Ovary (tissue), 7 donors: ENCODE measurements at regions not wholly inside any gene's neighbourhood (a gene's known extent, or its start where the extent isn't known, plus 50 kb on each side); places are given as distances from the start of the nearest gene placed in this dataset.

ENCODE experiments used
- DNase-seq, 5 donors: peaks; one replicate each; pipeline ENCODE4 v3.0.0-alpha.2; 2019 to 2020
- H3K27ac ChIP-seq, 2 donors: fragments of 200-600 bp; one replicate each; pipeline versions ENCODE4 v1.5.1 to v1.8.0; 2019 to 2022
- H3K27me3 ChIP-seq: fragments of 200-600 bp; one replicate; pipeline ENCODE4 v1.8.0; 2022
- H3K36me3 ChIP-seq: fragments of 200-600 bp; sonication (generic); one replicate; pipeline ENCODE4 v1.5.1; 2019
- H3K4me1 ChIP-seq: one replicate; pipeline ENCODE4 v1.8.1; 2013; ENCODE audit warnings: mild to moderate bottlenecking, moderate library complexity; ENCODE audit not compliant: insufficient read depth
- H3K4me3 ChIP-seq: fragments of 200-600 bp; sonication (generic); one replicate; pipeline ENCODE4 v1.5.1; 2017
- H3K9me3 ChIP-seq, 2 donors: fragments of 200-600 bp in 1 of 2; sonication (generic) in 1 of 2; one replicate each; pipeline versions ENCODE4 v1.5.1 to v1.8.1; 2013 to 2019; ENCODE audit warnings: mild to moderate bottlenecking in 1 of 2, moderate library complexity in 1 of 2
- EP300 ChIP-seq: sonication (generic); formaldehyde crosslinking; IDR thresholded peaks from one replicate; pipeline ENCODE4 v1.6.1; 2017; ENCODE audit warnings: antibody characterized with exemption
- POLR2A ChIP-seq: fragments of 450-650 bp; IDR thresholded peaks from one replicate; pipeline ENCODE4 v1.6.1; 2017; ENCODE audit warnings: antibody characterized with exemption, mild to moderate bottlenecking, moderate library complexity
- WGBS, 3 donors: extraction: QIAGEN DNeasy Blood & Tissue Kit in 1 of 3; methylation state at CpG; one replicate each; pipeline versions ENCODE4 v1.1.5 to v1.1.7; 2013 to 2017; 5-methylcytosine and 5-hydroxymethylcytosine counted together
- intact Hi-C, 4 donors: fragments of 100-400 bp; cut with DNase I; formaldehyde crosslinking; loops; one replicate each; pipeline versions ENCODE4 v1.11.0 to v1.15.1; 2022 to 2023
- TF ChIP-seq, protein P1 (sequence below), 3 donors: fragments of 450-650 bp in 2 of 3; fragments of 200-600 bp in 1 of 3; IDR thresholded peaks; one replicate each; pipeline versions ENCODE4 v1.5.1 to v1.8.0; 2016 to 2022; ENCODE audit warnings: antibody characterized with exemption in 3 of 3, mild to moderate bottlenecking in 1 of 3
- donor health status: DM: no; HTN: no; CAD: no; lungs with moderate emphysema.
- donor health status: DM: no; HTN: no; CAD: no.
- donor health status: Bipolar disorder and iron deficiency.
- donor health status: DM: no; HTN: no; CAD: no.
- donor health status: DM: yes; HTN: yes; CAD: no.

DNA sequence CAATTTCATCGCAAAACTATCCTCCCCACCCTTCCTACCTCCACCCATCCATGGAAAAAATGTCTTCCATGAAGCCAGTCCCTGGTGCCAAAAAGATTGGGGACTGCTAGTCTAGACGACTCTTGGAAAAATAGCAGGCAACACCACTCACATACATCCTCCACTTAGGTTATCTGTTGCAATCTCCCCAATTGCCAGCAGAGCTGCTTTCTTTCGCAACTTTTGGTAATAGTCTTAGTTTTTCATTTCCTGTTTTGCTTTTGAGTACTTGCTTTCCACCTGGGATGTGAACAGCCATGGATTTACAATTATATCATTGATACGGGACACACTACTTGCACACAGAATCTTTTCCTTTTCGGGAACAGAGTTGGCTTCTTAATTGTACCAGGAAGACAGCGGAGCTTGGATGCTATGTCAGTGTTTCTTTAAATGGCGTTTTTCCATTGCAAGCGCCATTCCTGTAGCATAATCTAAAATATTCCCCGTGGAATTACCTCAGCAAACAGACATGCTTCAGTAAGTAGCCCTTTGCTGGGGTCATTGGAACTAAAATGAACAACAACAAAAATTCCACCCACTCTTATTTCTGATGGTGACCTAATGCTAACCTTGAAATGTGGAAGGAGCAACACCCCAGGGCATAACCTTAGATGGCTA lies 183.3 kb upstream of the ADGRL2 start:
- Histone ChIP-seq H3K36me3 (no peaks in the 10 kb centered on the region), H3K27me3 (no peaks in the 10 kb centered on the region), H3K27ac (no peak overlapping the region), H3K9me3 (no peaks in the 10 kb centered on the region), H3K4me1 (no peaks in the 10 kb centered on the region), H3K4me3 (no peak overlapping the region)
- TF ChIP-seq, protein P1, sequence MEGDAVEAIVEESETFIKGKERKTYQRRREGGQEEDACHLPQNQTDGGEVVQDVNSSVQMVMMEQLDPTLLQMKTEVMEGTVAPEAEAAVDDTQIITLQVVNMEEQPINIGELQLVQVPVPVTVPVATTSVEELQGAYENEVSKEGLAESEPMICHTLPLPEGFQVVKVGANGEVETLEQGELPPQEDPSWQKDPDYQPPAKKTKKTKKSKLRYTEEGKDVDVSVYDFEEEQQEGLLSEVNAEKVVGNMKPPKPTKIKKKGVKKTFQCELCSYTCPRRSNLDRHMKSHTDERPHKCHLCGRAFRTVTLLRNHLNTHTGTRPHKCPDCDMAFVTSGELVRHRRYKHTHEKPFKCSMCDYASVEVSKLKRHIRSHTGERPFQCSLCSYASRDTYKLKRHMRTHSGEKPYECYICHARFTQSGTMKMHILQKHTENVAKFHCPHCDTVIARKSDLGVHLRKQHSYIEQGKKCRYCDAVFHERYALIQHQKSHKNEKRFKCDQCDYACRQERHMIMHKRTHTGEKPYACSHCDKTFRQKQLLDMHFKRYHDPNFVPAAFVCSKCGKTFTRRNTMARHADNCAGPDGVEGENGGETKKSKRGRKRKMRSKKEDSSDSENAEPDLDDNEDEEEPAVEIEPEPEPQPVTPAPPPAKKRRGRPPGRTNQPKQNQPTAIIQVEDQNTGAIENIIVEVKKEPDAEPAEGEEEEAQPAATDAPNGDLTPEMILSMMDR (IDR thresholded peaks at IDR 0.05): no peak
- TF ChIP-seq EP300: no peak
- no peak for TF ChIP-seq POLR2A
- intact Hi-C loops: no loop called here
- 79 to 84% (median 80%) methylated on average over 9 of the region's 9 CpGs for WGBS, 3 donors
- no peak for DNase-seq

DNA sequence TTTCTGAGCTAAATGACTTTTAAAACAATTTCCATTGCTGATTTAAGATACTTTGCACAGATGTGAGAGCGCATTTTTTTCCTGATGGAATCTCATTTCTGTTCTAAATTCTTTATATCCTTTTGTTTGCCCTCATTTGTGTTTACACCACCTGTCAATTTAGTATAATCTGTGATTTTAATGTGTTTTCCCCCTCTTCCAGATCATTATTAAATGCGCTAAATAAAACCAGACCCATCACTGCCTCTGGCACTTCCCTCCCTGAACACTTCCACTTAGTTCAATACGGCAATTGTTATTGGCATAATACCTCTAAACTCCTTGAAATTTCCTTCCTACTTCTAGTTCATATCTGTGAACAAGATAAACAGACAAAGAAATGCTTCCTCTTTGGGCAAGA lies 186.9 kb upstream of the ADGRL2 start:
- intact Hi-C loops: no loop called here
- Histone ChIP-seq H3K4me3 (no peak overlapping the region), H3K27me3 (no peaks in the 10 kb centered on the region), H3K36me3 (no peaks in the 10 kb centered on the region), H3K4me1 (no peaks in the 10 kb centered on the region), H3K9me3 (no peaks in the 10 kb centered on the region), H3K27ac (no peak overlapping the region)
- TF ChIP-seq POLR2A (no peak), EP300 (no peak)
- TF ChIP-seq, protein P1 (IDR thresholded peaks at IDR 0.05): no peak
- no peak for DNase-seq
- 90 to 95% (median 91%) methylated on average over 3 of the region's 3 CpGs for WGBS, 3 donors

DNA sequence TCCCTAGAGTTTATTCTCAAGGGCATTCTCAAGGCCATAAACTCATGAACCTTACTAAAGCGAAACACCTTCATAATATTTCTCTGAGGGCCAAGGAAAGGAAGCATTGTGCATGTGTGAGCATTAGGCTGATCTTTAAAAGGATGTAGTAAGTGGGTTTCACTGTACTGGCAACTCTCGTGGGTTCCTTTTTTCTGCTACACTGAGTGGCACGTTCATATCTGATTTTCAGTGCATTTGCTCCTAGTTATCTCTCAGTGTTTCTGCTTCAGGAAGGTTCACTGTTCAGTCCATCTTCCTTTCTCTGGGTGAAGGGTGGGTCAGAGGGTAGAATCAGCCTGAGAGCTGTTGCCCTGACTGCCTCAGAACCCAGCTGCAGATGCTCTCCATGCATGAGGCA lies 192.8 kb upstream of the ADGRL2 start:
- Histone ChIP-seq H3K36me3 (no peaks in the 10 kb centered on the region), H3K4me1 (no peaks in the 10 kb centered on the region), H3K27me3 (no peaks in the 10 kb centered on the region), H3K27ac (no peak overlapping the region), H3K4me3 (no peak overlapping the region), H3K9me3 (no peaks in the 10 kb centered on the region)
- DNase-seq: no peak
- 73 to 86% (median 74%) methylated on average over 3 of the region's 3 CpGs for WGBS, 3 donors
- intact Hi-C loops: no loop called here
- no peak for TF ChIP-seq POLR2A
- TF ChIP-seq, protein P1 (IDR thresholded peaks at IDR 0.05): no peak
- no peak for TF ChIP-seq EP300

DNA sequence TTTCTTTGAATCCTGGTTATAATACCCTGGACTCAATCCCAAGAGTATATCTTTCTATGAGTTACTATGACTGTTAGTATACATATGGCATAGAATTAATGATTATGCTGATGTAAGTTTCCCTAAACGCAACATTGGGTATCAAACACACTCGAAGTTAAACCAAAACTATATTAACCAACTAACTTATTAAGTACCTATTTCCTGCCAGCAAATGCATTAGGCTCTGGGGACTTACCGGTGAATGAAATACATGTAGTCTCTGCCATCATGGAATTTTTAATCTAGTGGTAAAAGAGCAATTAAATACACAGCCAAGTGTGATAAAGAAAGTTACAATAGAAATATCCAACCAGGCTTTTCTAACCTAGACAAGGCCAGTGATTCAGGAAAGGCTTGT lies 193.6 kb upstream of the ADGRL2 start:
- no peak for DNase-seq
- Histone ChIP-seq H3K27ac (no peak overlapping the region), H3K4me1 (no peaks in the 10 kb centered on the region), H3K4me3 (no peak overlapping the region), H3K36me3 (no peaks in the 10 kb centered on the region), H3K27me3 (no peaks in the 10 kb centered on the region), H3K9me3 (no peaks in the 10 kb centered on the region)
- TF ChIP-seq POLR2A (no peak), EP300 (no peak)
- TF ChIP-seq, protein P1 (IDR thresholded peaks at IDR 0.05): no peak
- intact Hi-C loops: no loop called here
- WGBS, 3 donors: 94 to 96% (median 94%) methylated on average over 3 of the region's 3 CpGs
